Medulla oblongata (tissue), 1 donor: ENCODE measurements at regions not wholly inside any gene's neighbourhood (a gene's known extent, or its start where the extent isn't known, plus 50 kb on each side); places are given as distances from the start of the nearest gene placed in this dataset.
"Not testable (repeated sequence)": the region's sequence is repeated elsewhere in the genome, so short reads cannot be mapped to it uniquely, and the experiment has no call there.

ENCODE experiments used
- DNase-seq: peaks from one replicate; pipeline ENCODE4 v3.0.0-alpha.2; 2015; ENCODE audit errors: extremely low spot score

- no peak for DNase-seq
Observed at GRCh38 chr15:67944010-67944641, 104.3 kb upstream of the RNU6-1 start.

DNA sequence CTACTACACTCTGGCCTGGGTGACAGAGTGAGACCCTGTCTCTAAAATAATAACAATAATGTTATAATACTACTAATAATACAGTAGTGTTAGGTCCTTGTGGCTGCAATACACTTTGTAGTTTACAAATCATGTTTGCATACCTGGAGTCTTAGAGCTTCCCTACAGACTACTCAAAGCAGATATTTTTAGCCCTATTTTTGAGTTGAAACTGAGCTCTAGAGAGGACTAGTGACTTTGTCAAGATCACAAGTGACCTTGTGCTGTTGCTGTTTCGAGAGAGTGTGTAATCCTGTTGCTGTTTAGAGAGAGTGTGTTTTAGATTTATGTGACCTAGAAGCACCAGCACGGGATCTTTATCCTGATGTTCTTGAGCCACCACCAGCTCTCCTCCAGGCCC is 105.3 kb upstream of the RNU6-1 start:
- DNase-seq = no peak

GRCh38 chr15:67945951-67946700 is 106.3 kb upstream of the RNU6-1 start:
- DNase-seq = peak; percentile 39

DNA sequence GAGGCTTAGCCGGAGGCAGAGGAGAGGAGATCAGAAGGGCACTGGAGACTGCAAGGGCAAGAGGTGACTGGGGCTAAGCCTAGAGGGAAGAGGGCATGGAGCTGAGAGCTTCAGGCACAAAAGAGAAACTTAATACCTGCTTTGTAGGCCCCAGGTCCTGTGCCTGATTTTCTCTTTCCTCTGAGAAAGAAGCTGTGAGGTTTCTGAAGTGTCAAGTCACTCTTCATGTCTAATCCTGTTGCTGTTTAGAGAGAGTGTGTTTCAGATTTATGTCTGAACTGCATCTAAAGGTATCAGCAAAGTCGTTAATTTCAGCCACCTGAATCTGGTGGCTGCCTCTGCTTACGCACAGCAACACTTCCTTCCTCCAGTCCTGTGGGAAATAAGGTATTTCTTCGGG is 106.9 kb upstream of the RNU6-1 start:
- no peak for DNase-seq

GRCh38 chr15:67947254-67948039 is 106.7 kb upstream of the PIAS1 start:
- DNase-seq = no peak

GRCh38 chr15:67948215-67948614 is 105.9 kb upstream of the PIAS1 start:
- no peak for DNase-seq

DNA sequence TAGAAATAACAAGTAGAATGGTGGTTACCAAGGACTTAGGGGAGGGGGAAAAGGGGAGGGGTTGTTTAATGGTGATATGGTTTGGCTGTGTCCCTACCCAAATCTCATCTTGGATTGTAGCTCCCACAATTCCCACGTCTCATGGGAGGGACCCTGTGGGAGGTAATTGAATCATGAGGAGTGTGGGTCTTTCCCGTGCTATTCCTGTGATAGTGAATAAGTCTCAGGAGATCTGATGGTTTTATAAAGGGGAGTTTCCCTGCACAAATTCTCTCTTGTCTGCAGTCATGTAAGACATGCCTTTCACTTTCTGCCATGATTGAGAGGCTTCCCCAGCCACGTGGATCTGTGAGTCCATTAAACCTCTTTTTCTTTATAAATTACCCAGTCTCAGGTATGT is 102.9 kb upstream of the PIAS1 start:
- DNase-seq = not testable (repeated sequence)

DNA sequence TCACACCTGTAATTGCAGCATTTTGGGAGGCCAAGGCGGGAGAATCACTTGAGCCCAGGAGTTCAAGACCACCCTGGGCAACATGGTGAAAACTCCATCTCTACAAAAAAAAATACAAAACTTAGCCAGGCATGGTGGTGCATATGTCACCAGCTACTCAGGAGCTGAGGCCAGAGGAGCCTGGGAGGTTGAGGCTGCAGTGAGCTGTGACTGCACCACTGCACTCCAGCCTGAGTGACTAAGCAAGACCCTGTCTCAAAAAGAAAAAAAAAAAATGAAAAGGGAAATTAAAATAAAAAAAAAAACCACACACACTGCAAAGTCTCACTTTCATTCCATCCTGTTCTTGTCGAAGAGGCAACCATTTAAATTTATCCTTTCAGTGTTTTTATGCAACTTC is 100.8 kb upstream of the PIAS1 start:
- DNase-seq = no peak

- DNase-seq = no peak
Observed at GRCh38 chr15:67955252-67955651, 98.9 kb upstream of the PIAS1 start.

GRCh38 chr15:67957435-67958132 is 96.5 kb upstream of the PIAS1 start:
- no peak for DNase-seq

GRCh38 chr15:67967871-67968431 is 86.2 kb upstream of the PIAS1 start:
- peak; percentile 35 for DNase-seq

DNA sequence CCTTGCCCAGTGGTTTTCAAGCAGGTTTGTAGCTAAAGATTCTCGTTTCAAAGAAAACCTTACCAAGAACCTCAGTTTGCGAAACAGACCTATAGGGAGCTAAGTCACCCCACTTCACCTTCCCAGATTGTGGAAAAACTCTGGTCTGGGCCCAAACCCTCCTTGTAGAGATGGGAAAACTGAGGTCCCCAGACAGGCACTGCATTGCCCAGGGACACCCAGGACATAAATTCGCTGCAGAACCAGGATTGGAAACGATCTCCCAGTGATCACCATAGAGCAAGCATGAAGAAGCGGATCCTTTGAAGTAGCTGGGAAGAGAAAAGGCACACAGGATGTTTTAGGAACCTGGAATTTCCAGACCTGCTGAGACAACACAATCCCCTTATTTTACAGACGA is 85.6 kb upstream of the PIAS1 start:
- DNase-seq = no peak

GRCh38 chr15:67968966-67969365 is 85.1 kb upstream of the PIAS1 start:
- DNase-seq = no peak

DNA sequence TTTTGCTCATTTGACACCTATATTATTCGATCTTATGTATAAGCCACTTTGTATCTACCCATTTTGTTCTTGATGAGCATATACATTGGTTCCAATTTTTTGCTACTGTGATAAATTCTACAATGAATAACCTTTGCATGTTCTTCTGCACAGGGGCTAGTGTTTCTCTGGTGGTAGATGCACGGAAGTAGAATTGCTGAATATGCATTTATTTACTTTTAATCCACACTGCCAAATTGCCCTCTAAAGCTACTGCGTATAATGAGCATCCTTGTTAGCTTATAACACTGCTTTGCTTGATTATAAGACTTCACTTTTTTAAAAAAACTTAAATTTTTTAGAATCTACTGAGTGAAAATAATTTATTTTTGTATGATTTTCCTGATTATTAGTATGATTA is 84.2 kb upstream of the PIAS1 start:
- DNase-seq = no peak

- no peak for DNase-seq
Observed at GRCh38 chr15:67972377-67972776, 81.7 kb upstream of the PIAS1 start.

- no peak for DNase-seq
Observed at GRCh38 chr15:67973846-67974245, 80.3 kb upstream of the PIAS1 start.

DNA sequence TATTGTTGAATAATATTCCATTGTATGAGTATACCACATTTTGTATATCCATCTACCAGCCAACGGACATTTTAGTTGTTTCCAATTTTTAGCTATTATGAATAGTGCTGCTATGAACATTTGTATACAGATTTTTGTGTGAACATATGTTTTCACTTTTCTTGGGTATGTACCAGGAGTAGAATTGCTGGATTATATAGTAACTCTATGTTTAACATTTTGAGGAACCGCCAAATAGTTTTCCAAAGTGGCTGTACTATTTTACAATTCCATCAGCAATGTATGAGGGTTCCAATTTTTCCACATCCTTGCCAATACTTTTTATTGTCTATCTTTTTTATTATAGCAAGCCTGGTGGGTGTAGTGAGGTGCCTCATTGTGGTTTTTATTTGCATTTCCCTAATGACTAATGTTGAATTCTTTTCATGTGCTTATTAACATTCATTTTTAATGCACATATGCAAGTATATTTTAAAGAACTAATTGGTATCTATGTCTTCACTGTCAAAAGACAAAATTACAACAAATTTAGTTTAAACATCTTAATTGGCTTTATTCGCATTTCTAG is 77.5 kb upstream of the PIAS1 start:
- DNase-seq = no peak

DNA sequence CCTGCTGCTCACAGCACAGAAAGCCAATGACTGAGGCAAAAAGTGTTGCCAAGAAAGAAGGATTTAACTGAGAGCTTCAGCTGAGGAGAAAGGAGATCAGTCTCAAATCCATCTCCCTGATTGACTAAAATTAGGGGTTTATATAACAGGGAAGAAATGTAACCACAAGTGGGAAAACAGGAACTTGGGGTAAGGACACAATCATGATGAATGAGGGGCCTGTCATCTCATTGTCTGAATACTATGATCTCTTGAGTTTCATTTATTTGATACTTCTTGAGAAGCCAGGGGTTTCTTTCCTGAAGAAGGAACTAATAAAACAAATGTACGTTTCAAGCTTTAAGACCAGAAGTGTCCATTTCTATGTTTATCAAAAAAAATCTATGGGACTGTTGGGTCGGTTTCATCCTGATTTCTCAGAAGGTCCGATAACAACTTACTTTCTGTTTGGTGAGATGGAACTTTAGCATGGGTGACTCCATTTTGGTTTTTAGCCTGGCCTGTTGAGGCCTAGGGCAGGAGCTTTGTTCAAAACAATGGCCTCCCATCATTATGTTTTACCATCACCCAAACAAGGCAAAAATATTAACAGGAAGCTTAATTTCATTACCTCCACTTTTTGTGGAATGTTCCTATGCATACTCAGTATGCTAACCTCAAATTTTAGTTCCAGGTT is 76.6 kb upstream of the PIAS1 start:
- DNase-seq = no peak

GRCh38 chr15:67979281-67979680 is 74.8 kb upstream of the PIAS1 start:
- DNase-seq = no peak

- no peak for DNase-seq
Observed at GRCh38 chr15:67980171-67980570, 73.9 kb upstream of the PIAS1 start.
